HG02981 (cell line): ENCODE measurements at regions not wholly inside any gene's neighbourhood (a gene's known extent, or its start where the extent isn't known, plus 50 kb on each side); places are given as distances from the start of the nearest gene placed in this dataset.

Experiments used
- ATAC-seq: cut with Tn5 transposase; IDR thresholded peaks from one replicate; pipeline ENCODE4 v1.9.1; 2021; ENCODE audit warnings: mild to moderate bottlenecking, moderate library complexity; ENCODE audit not compliant: unreplicated experiment

DNA sequence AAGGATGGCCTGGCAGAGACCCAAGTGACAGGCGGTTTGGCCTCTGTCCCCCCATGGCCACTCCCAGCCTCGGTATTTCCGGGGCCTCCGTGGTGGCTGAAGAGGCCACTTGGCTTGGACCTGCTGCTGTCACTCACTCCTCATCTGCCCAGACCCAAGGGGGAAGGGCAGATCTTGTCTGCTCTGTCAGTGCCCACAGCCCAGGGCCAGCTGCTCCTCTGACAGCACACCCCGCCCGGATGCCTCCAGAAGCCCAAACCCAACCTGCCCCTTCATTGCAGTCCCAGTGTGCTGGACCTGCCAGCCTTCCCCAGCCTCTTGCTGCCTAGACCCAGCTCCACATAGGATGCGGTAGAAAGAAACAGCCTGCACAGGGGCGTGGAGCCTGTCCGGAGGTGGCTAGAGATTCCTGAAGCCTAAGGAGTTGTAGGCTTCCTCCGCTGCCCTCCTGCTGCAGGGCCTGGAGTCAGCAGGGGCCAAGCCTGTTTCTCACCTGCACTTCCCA is 52.0 kb downstream of the MAGEF1 start:
- no peak for ATAC-seq

DNA sequence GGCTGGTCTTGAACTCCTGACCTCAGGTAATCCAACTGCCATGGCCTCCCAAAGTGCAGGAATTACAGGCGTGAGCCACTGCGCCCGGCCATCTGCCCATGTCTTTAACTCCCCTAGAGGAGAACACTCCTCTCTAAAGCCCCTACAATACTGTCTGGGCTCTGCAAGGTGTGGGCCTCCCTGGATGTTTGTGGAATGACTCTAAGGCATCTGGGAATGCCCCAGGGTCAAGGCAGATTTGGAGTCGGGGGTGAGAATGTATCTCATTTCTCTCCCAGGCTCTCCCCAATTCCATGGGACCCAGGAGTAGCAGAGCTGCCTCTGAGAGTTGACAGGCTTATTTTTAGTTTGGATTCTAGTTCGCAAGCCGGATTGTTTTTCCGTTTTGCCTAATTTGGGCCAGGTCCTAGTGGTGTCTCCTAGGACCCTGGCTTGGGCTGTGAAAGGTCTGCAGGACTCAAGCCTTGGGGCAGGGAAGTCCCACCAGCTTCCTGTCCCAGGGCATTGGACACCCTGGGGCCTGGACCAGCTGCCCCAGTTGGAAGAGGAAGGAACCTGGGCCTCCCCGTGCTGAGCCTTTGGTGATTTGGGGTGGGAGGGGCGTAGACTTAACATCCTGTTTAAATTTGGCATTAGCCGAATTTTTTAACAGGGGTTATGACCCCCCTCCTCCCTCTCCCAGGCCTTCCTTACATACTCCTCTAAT is 53.5 kb downstream of the MAGEF1 start:
- ATAC-seq: no peak

DNA sequence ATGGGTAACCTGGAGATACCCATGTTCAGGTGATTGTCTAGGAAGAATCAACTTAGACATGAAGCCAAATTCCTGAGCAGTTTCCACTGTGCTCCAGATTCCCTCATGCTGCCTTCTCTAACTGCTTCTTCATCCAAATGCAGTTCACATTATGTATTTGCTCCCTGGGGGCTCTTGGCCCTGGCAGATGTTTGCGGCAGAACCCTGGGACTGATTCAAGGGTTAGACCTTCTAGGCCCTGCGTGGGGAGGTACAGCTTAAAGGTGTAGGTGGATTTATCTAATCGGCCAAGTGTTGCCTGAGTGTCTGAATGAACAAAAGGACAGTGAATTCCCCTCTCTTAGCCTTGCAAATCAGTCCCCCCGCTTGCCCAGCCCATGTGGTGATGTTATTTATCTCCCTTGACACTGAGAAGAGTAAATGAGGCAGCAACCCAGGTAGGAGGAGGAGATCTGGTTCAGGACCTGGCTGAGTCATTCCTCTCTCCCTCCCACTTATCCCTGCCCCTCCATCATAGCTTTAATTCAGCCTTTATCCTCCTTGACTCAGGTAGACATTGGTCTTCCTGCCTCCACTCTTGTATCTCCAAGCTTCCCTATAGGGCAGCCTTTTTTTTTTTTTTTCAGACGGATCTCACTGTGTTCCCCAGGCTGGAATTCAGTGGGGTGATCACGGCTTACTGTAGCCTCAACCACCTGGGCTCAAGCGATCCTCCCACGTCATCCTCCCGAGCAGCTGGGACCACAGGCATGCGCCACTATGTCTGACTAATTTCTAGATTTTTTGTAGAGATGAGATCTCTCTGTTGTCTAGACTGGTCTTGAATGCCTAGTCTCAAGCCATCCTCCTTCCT is 54.8 kb downstream of the MAGEF1 start:
- peak; percentile 54 for ATAC-seq

DNA sequence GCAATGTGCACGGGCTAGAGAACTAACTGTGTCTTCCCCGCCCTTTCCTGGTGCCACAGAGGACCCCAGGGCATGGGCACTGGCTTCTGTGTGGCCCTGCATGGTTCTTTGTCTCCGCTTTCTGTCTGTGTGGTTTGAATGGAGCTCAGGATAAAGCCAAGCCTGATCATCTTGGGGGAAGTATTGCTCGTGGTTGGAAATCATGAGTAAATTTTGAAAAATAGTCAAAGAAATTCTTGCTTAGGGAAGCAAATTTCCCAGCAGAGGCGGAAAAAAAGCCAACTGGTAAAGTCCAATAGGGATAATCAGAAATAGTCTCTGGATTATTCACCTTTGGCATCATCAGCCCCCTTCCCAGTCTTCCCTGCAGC is 55.4 kb downstream of the MAGEF1 start:
- no peak for ATAC-seq

DNA sequence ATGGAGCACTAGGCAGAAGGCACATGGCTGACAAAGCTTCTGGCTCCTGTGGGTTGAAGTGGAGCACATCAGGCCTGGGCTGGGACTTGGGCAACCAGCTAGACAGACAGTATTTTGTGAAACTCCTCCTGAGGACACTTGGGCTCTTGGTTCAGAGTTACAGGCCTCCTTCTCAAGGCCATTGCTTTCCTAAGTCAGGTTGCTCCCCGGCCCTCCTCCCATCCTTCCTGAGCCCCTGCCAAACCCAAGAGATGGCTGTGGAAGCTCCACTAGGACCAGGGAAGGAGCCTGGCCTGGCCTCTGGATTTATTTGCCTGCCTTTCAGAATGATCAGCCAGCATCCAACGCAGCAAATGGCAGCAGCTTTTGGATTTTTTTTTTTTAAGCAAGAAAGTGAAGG is 56.3 kb downstream of the MAGEF1 start:
- no peak for ATAC-seq

DNA sequence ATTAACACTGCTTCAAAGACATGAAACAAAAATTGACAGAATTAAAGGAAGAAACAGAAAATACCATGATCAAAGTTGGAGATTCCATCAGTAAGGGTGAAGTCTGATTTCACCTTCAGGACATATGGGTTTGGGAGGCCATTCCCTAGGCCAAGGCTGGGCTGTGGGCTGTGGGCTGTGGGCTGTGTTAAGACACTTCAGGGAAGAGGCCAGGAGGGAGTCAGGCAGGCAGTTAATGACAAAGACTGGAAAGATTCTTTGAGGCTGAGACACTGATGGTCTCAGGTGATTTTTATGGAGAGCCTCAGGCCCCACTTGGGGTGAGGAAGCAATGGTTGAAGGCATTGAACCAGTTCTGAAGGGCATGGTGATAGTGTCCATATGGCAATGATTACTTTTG is 57.5 kb downstream of the MAGEF1 start:
- no peak for ATAC-seq

DNA sequence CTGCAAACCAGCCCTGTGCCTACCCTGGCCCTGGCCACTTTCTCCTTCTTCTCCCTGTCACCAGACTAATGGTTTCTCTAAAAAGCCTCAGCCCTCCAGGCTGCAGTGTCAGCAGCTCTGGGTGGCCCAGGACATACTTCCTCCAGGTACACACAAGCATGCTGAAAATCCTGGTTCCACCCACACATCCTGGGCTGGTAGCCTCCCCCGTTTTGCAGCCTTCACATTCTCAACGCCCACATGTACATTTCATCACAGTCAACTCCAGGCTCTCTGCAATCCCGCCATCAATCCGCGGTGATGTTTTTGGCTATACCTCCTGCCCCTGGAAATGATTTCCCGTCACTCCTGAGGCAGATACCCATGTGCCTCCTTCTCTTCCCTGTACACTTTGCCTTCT is 59.4 kb downstream of the MAGEF1 start:
- ATAC-seq: no peak

DNA sequence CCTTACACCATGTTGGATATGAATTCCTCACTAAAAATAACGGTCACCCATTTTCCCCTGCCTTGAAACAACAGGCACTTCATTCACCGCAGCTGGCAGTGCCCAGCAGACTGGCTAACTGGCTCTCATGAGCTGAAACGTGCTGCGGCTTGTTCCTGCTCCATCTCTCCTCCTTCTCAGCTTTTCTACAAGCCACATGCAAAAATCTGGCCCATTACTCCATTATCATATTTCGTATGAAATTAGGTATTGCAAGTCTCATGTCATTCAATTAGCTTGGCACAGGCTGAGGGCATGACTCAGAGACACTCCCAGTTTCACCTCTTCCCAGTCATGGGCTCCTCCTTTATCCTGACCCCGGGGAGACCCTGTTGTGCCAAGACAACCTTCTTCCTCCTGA is 60.0 kb downstream of the MAGEF1 start:
- no peak for ATAC-seq

DNA sequence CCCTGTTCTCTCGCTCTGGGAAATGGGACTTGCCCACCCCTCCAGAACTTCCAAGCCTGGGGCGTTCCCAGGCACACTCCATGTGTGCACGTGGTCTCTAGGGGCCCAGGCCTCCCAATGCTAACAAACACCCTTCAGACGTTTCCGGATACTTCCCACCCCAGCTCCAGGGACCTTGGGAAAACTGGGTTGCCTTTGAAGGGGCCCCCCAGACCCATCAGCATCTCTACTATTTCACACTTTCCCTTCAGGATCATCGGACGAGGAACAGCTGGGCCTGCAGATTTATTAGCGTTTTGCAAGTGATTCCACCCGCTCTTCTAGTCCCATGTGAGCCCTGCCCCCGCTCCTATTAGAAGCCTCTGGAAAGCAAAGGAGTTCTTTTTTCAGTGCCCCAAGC is 63.2 kb downstream of the MAGEF1 start:
- ATAC-seq: no peak

DNA sequence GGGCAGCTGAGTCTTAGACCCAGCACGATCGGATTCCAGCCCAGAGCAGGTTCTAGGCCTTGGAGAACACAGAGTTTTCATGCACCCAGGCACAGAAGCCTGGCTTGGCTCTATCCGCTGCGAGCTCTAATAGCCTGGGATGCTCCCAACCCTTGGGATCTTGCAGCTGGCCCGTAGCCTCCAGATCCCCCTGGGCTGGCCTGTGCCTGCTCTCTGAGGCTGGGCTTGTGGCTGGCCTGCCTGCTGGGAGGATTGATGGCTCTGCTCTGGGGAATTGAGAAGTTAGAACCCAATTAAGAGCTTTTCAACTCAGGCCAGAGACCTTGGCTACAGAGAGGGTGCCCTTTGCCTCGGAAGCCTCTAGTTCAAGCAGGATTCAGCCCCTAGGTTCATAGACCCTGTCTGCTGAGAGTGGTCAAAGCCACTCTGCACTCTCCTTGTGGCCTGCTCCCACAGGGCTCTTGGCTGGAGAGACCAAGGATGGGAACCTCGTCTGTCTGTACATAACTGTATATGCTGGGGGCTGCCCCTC is 64.4 kb downstream of the MAGEF1 start:
- no peak for ATAC-seq

DNA sequence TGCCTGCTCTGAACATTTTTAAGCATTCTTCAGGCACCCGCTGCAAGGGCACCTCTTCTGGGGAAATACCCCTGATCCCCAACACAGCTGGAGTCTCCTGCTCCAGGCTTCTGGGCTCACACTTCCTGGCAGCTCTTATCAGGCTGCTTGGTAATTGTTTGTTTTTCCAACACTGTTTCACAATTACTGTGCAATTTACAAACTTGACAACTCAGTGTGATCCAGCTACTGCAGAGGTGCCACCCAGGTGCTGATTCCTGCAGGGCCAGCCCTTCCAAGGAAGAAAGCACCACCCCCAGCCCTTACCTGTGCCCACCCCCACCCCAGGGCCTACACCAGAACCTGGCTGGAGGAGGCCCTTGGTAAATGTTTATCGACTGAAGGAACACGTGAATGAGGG is 66.5 kb downstream of the MAGEF1 start:
- no peak for ATAC-seq

DNA sequence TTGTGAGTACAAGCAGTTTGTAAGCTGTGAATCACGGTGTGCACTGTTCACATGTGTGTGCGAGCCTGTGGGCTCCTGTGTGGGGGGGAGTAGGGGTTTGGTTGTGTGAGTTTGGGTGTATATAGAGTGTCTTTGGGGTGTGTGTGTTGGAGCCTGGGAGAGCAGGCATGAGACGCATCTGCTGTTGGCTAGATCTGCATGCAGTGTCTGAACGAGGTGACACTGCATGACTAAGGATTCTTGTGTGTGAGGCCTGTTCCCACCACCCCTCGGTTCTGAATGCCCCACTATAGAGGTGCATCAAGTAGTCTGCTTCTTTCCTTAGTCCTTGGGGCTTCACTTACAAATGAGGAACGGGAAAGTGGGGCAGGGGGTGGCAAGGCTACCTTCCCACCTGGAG is 68.4 kb downstream of the MAGEF1 start:
- ATAC-seq: no peak

DNA sequence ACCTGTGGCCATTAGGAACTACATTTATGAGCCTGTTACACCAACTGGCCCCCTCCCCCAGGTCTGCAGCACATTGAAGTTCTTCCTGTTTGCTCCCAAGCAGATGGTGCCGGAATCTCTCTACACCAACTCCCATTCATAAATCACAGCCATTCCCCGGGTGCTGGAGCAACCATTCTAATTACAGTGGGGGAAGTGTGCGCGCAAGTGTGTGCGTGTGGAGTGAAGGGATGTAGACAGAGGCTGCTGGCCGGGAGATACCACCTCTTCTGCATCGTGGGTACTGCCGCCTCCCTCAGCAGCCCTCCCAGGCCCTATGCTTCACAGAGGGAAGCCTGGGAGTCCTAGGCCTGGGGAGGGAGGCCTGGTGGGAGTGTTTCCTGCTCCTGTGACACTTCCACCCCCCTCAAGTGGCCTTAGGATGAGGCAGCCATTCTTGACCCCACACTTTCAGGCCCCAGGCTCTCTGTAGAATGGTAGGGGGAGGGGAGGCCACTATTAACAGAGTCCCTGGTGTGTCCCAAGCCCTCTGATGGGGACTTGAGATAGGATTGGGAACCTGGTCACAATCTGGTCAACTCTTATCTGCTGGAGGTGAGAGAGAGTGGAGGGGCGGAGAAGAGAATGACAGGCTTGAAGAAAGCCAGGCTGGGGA is 69.1 kb downstream of the MAGEF1 start:
- no peak for ATAC-seq

DNA sequence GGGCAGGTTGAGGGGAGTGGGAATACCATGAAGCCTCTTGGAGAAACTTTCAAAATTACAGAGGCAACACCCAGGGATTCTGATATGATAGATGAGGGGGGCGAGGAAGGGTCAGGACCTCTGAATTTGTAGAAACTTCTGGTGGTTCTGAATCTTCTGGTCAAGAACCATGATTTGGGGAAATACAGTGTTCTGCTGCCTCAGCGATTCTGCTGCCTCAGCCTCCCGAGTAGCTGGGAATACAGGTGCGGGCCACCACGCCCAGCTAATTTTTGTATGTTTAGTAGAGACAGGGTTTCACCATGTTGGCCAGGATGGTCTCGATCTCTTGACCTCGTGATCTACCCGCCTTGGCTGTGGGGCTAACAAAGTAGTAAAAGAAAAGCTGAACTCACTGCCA is 70.4 kb downstream of the MAGEF1 start:
- ATAC-seq: no peak

DNA sequence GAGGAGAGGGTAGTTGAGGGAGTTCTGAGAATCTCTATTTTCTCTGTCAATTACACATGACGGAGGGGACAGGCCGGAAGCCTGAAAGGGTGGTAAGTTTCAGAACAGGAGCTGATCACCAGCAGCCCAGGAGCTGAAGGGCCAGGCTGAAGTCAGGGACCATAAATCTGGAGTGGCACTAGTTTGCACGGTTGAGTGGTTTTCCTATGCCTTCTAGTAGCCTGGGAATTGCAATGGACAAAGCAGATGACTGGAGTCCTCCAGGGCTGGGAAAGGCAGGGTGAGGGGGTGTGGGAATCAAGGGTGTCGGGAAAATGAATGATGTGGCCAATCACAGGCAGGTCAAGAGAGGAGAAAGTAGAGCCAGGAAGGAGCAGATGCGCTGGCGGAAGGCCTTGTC is 72.5 kb downstream of the MAGEF1 start:
- ATAC-seq: no peak

DNA sequence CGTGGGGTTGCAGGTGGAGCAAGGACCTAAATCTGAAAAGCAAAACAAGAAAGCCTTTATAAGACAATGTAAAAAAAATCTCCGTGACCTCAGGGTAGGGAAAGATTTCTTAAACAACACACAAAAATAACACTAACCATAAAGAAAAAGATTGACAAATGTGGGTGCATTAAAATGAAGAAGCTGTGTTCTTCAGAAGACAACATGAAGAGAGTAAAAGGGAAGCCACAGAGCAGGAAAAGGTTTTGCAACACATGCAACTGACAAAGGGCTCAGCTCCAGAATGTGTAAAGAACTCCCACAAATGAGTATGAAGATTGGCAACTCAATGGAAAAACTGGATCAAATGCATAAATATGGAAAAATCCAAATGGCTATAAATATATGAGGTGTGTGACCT is 74.2 kb downstream of the MAGEF1 start:
- ATAC-seq: no peak

DNA sequence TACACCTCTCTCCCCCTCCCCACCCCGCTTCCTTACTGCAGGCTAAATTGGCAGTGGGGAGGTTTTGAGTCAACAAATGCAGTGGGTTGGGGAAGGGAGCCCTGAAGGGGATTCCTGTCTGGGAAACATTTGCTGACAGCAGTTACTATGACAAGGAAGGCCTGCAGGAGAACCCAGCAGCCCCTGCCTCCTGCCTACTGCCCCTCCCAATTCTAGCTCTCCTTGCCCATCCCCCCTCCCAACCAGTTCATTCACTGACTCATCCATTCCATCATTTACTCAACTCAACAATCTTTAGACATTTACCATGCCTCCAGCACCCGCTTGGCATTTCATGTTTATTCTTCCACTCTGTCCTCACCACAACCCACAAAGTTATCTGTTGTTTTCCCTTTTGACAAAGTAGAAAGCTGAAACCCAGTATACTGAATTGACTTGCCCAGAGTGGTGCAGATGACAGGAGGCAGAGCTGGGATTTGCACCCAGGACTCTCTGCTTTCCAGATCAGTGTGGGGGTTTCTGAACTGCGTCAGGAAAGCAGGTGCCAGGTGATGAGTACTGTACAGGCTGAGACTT is 75.0 kb downstream of the MAGEF1 start:
- no peak for ATAC-seq

DNA sequence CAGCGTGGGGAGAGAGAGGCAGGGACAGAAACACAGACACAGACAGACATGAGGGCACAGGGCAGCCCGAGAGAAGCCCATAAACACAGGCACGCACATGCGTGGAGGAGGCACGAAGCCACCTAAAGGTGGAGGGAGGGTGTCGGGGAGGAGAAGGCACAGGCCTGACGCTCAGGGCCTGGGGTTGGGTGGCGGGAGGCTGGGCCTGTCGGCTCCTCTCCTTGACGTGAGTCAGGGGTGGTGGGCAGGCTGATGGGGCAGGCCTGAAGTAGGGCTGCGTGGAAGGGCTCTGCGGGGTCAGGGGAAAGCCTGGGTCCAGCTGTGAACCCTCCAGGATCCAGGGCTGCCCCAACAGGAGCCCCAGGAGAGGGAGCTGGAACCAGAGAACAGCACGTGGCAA is 74.2 kb downstream of the EPHB3 start:
- no peak for ATAC-seq

DNA sequence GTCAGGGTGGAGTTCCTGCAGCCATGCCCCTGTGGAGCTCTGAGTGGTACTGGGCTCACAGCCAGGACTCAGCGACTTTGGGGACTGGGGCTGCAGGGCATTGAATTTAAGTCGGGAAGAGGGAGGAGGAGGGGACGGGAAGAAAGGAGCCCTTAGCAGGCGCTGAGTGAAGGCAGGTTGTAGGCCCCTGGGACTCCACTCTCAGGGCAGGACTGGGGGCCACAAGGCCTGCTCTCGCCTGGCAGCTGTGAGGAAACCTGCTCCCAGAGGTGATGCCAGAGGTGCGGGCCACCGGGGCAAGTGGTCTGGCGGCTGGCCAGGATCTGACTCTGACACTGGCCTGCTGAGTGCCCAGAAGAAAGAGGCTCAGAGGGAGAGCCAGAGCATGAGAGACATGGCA is 73.5 kb downstream of the EPHB3 start:
- no peak for ATAC-seq

DNA sequence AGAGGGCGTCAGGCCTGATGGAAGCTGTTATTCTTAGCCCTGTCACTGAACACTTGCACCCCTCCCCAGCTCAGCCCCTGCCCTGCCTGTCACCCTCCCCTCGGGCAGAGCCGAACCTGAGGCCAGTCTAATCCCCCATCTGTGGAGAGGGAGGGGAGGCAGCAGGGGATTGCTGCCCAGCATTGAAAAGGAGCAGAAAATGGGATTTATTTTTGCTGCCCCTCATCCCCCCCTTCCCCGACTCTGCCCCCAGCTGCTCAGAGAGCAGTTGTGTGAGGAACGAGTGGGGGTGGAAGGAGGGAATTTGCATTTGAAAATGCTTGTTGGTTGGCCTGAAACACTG is 71.6 kb downstream of the EPHB3 start:
- ATAC-seq: no peak

DNA sequence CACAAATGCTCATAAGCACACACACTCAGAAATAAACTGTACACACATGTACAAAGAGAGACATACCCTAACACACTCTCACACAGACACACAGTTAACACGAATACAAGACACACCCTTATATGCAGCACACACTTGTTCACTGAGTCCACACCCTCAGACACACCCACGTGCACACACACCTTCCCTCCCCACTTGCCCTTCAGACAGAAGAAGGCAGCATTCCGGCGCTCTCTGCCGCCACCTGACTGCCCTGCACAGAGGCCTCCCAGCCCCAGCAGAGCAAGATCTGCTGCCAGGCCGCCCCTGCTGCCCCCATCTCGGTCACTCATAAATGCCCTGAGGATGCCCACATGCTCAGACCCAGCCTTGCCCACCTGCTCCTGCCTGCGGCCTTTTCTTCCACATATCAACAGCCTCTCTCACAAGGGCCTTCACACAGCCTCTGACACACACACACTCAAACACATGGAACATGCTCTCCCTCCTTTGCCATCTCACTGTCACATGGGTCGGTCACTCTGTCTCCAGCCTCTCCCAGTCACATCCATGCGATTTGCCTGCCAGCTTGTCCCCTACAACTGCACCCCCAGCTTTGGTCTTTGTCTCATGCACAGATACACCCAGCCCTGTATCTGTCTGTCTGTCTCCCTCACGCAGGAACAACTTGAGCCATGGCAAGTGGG is 71.1 kb downstream of the EPHB3 start:
- ATAC-seq: no peak
